Activated CD4-positive, alpha-beta T cell treated with anti-CD3 and anti-CD28 coated beads for 24 hours (primary cell): ENCODE measurements at regions not wholly inside any gene's neighbourhood (a gene's known extent, or its start where the extent isn't known, plus 50 kb on each side); places are given as distances from the start of the nearest gene placed in this dataset.
A peak's percentile ranks its signal among the peaks of the same experiment; 100 is the strongest.

Experiments
- DNase-seq, 2 donors: peaks; one replicate each; pipeline ENCODE4 v3.0.0-alpha.2; 2020; ENCODE audit warnings: low read depth in 2 of 2

DNA sequence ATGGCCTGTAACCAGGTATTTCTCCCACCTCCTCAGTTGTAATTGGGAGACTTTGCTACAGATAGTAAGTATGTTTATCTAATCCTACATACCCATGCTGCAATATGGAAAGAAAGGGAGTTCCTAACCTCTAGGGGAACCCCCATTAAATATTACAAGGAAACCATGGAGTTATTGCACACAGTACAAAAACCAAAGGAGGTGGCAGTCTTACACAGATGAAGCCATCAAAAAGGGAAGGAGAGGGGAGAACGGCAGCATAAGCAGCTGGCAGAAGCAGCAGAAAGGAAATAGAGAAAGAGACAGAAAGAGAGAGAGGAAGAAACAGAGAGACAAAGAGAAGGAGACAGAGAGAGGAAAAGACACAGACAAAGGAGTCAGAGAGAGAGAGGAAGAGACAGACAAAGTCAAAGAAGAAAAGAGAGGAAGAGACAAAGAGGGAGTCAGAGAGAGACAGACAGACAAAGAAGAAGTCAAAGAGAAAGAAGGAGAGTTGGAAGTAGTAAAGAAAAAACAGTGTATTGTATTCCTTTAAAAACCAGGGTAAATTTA lies 142.9 kb downstream of the FASLG start:
- no peak for DNase-seq

DNA sequence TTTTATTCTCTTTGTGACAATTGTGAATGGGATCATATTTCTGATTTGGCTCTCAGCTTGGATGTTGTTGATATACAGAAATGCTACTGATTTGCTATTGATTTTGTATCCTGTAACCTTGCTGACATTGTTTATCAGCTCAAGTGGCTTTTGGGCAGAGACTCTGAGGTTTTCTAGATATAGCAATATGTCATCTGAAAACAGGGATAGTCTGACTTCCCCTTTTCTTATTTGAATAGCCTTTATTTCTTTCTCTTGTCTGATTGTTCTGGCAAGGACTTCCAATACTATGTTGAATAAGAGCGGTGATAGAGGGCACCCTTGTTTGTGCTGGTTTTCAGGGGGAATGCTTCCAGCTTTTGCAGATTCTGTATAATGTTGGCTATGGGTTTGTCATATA lies 150.8 kb downstream of the FASLG start:
- DNase-seq, result no peak

DNA sequence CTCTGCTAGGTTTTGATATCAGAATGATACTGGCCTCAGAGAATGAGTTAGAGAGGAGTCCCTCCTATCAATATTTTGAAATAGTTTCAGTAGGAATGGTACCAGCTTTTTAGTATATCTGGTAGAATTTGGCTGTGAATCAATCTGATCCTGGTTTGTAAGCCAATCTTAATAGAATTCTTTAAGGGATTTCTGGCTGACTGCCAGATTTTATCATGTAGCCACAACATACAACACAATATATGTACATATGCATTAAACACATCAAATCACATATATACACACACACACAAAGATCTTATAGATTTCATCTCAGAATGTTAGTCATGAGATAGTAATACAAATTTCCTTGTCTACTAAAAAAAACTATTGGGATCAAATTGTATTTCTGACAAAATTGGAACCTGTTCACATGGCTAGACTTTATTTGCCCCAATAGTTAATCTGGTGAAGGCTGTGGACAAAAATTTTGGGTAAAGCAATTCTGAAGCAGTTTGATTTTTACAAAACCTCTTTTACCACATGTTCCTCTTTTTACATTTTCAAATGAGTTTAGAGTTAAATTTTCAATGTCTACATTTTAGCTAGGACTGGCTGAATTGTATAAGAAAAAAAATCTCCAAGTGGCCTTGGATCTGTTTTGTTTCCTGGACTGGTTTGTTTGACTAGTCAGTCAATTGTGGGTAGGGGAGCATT lies 151.7 kb downstream of the FASLG start:
- no peak for DNase-seq

DNA sequence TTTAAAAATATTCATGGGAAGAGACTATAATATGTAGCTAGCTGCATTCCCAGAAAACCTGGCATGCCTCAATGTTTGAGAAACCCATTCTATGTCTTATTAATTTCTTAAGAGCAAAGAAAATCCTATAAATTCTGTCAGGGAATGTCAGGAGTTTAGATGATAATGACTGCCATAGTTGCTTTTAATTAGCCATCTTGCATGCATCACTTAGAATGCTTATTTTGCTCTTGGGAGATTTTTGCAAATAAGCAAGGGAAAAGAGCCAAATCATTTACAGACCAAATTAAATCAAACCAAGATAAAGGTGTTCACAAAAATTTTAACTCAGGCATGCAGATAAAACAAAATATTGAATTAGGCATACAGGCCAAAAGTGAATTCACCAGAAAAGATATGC lies 152.8 kb downstream of the FASLG start:
- no peak for DNase-seq

GRCh38 chr1:172812118-172812517 lies 153.2 kb downstream of the FASLG start:
- DNase-seq, result no peak

- no peak for DNase-seq
Observed at GRCh38 chr1:172813330-172813729, 154.4 kb downstream of the FASLG start.

DNA sequence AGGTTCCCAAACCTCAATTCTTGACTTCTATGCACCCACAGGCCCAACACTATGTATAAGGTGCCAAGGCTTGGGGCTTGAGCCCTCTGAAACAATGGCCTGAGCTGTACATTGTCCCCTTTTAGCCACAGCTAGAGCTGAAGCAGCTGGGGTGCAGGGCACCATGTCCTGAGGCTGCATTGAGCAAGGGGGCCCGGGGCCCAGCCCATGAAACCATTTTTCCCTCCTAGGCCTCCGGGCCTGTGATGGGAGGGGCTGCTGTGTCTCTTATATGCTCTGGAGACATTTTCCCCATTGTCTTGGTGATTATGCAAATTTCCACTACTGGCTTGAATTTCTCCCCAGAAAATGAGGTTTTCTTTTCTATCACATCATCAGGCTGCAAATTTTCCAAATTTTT lies 155.5 kb downstream of the FASLG start:
- DNase-seq, result no peak

- DNase-seq, result no peak
Observed at GRCh38 chr1:172815740-172816139, 156.8 kb downstream of the FASLG start.

- peak; percentile 26 to 40 for DNase-seq
Observed at GRCh38 chr1:172818841-172819527, 160.1 kb downstream of the FASLG start.

GRCh38 chr1:172820475-172821158 lies 161.7 kb downstream of the FASLG start:
- DNase-seq, result no peak

- DNase-seq, result no peak
Observed at GRCh38 chr1:172821609-172822274, 162.8 kb downstream of the FASLG start.

GRCh38 chr1:172822886-172823285 lies 164.0 kb downstream of the FASLG start:
- DNase-seq, result no peak

GRCh38 chr1:172823534-172823933 lies 164.6 kb downstream of the FASLG start:
- no peak for DNase-seq

GRCh38 chr1:172824209-172824608 lies 165.3 kb downstream of the FASLG start:
- DNase-seq, result no peak

- no peak for DNase-seq
Observed at GRCh38 chr1:172826096-172826741, 167.3 kb downstream of the FASLG start.

GRCh38 chr1:172827301-172827700 lies 168.4 kb downstream of the FASLG start:
- DNase-seq, result no peak

GRCh38 chr1:172827841-172828240 lies 168.9 kb downstream of the FASLG start:
- DNase-seq, result no peak

GRCh38 chr1:172832006-172832725 lies 173.3 kb downstream of the FASLG start:
- no peak for DNase-seq

- no peak for DNase-seq
Observed at GRCh38 chr1:172833954-172834353, 175.1 kb downstream of the FASLG start.

GRCh38 chr1:172834609-172835008 lies 175.7 kb downstream of the FASLG start:
- no peak for DNase-seq

DNA sequence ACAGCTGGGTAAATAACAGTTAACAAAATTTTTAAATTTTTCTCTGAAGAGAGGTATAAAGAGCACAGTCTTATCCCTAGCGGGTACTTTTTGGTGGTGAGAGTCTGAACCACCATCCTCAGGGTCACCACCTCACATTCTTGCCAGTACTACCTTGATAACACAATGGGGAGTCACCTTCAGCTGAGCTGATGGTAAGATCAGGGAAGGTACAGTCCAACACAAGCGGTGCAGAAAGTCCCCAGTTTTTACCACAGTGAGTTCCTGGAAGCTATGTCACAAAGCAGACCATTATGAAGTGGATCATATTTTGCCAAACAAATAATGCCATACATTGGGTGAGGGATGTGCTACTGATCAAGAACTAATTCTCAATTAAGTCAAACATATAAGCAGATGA lies 176.9 kb downstream of the FASLG start:
- no peak for DNase-seq
